Adipocyte (in vitro differentiated cells): ENCODE measurements at regions not wholly inside any gene's neighbourhood (a gene's known extent, or its start where the extent isn't known, plus 50 kb on each side); places are given as distances from the start of the nearest gene placed in this dataset.
A peak's percentile ranks its signal among the peaks of the same experiment; 100 is the strongest.

ENCODE experiments used
- DNase-seq: peaks from one replicate; pipeline ENCODE4 v3.0.0-alpha.2; 2015; ENCODE audit warnings: low read depth
- H3K27me3 ChIP-seq: replicated peaks from 2 replicates; pipeline ENCODE4 v1.7.0; 2013; ENCODE audit warnings: mild to moderate bottlenecking, low read length, moderate library complexity; ENCODE audit not compliant: control insufficient read depth, insufficient read depth
- H3K36me3 ChIP-seq: 2 replicates; pipeline ENCODE4 v1.7.0; 2013; ENCODE audit warnings: low read length, mild to moderate bottlenecking, moderate library complexity; ENCODE audit not compliant: control insufficient read depth, insufficient read depth, severe bottlenecking
- H3K4me1 ChIP-seq: 2 replicates; pipeline ENCODE4 v1.7.0; 2013; ENCODE audit warnings: mild to moderate bottlenecking, low read length, moderate library complexity; ENCODE audit not compliant: control insufficient read depth, insufficient read depth
- H3K4me3 ChIP-seq: 2 replicates; pipeline ENCODE4 v1.7.0; 2013; ENCODE audit warnings: mild to moderate bottlenecking, low read length, moderate library complexity
- H3K9ac ChIP-seq: 2 replicates; pipeline ENCODE4 v1.7.0; 2013; ENCODE audit warnings: mild to moderate bottlenecking, low read length, moderate library complexity
- H3K9me3 ChIP-seq: 2 replicates; pipeline ENCODE4 v1.7.0; 2013; ENCODE audit warnings: mild to moderate bottlenecking, low read length, moderate library complexity; ENCODE audit not compliant: control insufficient read depth

DNA sequence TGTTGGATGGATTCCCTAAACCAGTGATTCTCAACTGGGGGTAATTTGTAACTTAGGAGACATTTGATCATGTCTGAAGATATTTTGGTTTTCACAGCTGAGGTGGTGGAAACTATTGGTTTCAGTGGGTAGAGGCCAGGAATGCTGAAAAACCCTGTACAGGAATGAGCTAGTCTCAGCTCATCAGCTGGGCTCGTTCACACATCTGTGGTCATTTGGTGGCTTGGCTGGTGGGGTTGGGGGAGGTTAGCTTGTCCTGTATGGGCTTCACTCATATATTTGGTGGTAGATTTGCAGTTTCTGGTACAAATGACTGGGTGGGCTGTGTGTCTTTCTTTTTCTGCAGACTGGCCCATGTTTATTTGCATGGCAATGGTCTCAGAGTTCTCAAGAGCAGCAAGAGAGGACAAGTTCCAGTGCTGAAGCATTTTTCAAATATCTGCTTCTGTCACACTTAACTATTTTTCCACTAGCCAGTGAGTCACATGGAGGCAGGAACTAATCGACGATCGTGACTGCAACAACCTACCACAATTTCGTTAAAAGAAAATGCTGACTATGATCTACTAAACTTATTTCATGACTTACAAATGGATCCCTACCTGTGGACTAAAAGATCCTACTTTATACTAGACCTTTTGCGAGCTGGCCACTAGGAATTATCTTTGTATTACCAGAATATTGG is 321.7 kb upstream of the PLXNA2 start:
- H3K27me3 ChIP-seq, result peaks cover 16% of the 10 kb centered on the region
- no peak overlapping the region for H3K9ac ChIP-seq
- DNase-seq, result no peak
- no peaks in the 10 kb centered on the region for H3K4me1 ChIP-seq
- H3K9me3 ChIP-seq, result no peaks in the 10 kb centered on the region
- H3K4me3 ChIP-seq, result no peak overlapping the region
- no peaks in the 10 kb centered on the region for H3K36me3 ChIP-seq

DNA sequence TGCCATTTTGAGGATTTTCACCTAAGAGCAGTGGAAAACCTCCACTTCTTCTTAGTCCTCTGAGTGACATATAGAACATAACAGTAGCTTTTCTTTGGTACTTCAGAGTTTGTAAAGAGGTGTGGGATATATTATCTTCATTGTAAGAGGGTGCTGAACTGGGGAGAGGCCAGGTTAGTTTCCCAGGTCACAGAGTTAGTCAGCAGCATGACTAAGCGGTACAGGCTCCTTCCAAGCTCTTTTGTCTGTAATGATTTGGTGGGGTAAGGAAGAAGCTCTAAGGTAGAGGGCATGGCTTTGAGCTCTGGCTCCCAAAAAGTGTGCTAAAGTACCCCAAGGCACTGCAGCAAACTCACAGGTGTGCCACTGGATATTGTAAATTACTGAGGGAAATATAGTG is 325.0 kb upstream of the PLXNA2 start:
- DNase-seq, result no peak
- Histone ChIP-seq H3K36me3 (no peaks in the 10 kb centered on the region), H3K27me3 (peaks cover 16% of the 10 kb centered on the region), H3K9ac (no peak overlapping the region), H3K9me3 (no peaks in the 10 kb centered on the region), H3K4me1 (no peaks in the 10 kb centered on the region), H3K4me3 (no peak overlapping the region)

DNA sequence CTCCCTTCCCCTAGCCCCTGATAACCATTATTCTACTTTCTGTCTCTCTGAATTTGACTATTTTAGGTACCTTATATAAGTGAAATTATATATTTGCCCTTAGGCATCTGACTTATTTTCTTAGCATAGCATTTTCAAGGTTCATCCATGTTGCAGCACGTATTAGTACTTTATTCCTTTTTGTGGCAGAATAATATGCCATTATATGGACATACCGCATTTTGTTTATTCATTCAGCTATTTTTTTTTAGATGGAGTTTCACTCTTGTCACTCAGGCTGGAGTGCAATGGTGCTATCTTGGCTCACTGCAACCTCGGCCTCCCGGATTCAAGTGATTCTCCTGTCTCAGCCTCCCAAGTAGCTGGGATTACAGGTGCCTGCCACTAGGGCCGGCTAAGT is 326.2 kb upstream of the PLXNA2 start:
- Histone ChIP-seq H3K4me3 (no peak overlapping the region), H3K9me3 (no peaks in the 10 kb centered on the region), H3K9ac (no peak overlapping the region), H3K36me3 (no peaks in the 10 kb centered on the region), H3K4me1 (no peaks in the 10 kb centered on the region), H3K27me3 (peaks cover 11% of the 10 kb centered on the region)
- no peak for DNase-seq

DNA sequence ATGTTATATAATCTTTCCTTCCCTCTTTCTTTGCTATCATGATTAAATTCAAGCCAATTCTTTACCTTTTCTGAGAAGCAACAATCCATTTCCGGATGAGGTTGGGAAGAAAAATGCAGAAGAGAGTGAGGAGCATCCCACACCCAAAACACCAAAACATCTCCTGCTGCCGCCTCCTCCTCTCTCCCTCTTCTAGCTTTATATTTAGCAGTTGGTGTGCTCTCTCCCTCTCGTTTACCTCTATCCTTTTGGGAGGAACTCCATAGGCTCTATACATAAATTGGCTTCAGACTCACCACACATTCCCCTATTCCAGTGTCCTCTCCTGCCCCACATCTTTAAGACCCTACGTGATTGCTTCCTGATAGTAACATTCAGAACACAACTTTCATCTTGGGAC is 332.2 kb upstream of the PLXNA2 start:
- no peaks in the 10 kb centered on the region for H3K36me3 ChIP-seq
- H3K27me3 ChIP-seq, result peaks cover 5% of the 10 kb centered on the region
- H3K9ac ChIP-seq, result no peak overlapping the region
- no peak for DNase-seq
- H3K4me1 ChIP-seq, result no peaks in the 10 kb centered on the region
- no peak overlapping the region for H3K4me3 ChIP-seq
- H3K9me3 ChIP-seq, result no peaks in the 10 kb centered on the region

DNA sequence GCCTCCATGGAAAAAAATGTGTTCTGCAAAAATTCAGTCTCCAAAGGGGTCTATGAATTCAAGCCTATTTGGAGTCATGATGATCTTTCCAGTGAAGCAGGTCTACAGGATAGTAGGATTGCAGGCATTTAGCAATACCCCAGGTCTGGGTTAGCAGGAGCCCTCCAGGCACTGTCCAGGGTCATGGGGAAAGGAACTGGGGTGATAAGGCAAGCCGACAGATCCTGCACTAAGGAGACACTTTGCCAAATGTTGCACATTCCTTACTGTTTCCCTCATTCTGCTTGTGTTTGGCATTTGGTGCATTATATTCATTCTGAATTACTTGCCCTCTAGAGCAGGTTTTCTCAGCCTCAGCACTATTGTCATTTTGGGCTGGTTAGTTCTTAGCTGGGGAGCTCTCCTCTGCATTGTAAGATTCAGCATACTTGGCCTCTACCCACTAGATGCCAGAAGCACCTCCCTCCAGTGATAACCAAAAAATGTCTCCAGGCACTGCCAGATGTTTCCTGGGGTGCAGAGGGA is 333.3 kb upstream of the PLXNA2 start:
- no peaks in the 10 kb centered on the region for H3K36me3 ChIP-seq
- H3K27me3 ChIP-seq, result peaks cover 9% of the 10 kb centered on the region
- no peak overlapping the region for H3K4me3 ChIP-seq
- peak; percentile 9 for DNase-seq
- no peaks in the 10 kb centered on the region for H3K4me1 ChIP-seq
- no peak overlapping the region for H3K9ac ChIP-seq
- no peaks in the 10 kb centered on the region for H3K9me3 ChIP-seq

DNA sequence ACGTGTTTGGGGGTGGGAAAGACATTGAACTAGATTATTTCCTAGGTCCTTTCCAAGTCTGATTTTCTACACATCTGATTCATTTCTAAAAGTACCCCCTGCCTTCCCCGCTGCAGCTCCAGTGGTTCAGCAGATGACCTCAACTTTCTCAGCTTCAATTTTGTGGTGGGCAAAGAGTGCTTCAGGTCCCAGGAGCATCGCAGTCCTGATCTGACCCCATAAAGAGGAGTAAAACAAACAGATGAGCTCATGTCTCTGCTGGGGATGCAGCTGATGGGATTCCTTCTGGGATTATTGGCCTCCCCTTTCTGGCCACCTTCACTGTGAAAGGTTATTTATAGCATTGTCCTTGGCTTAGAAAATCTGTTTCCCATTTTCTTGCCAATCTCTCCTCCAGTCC is 337.0 kb upstream of the PLXNA2 start:
- DNase-seq, result no peak
- no peak overlapping the region for H3K4me3 ChIP-seq
- H3K9ac ChIP-seq, result no peak overlapping the region
- H3K9me3 ChIP-seq, result no peaks in the 10 kb centered on the region
- peaks cover 19% of the 10 kb centered on the region for H3K27me3 ChIP-seq
- H3K4me1 ChIP-seq, result no peaks in the 10 kb centered on the region
- H3K36me3 ChIP-seq, result no peaks in the 10 kb centered on the region

DNA sequence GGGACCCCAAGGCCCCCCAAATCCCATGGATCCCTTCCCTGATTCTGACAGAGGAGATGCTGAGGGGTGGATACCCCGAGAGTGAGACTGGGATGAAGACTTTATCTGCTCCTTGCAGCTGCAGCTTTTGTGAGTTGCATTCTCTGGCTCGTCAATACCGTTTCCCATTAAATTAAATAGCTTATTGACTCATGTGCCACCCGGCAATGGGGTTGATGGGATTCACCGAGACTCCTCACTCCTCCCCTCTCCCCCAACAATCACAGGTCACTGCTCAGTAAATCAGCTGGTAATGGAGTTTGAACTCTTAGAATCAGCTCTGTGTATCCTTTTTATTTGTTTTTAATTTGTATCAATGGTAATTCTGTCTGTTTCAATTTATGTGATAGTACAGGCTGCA is 337.5 kb upstream of the PLXNA2 start:
- Histone ChIP-seq H3K36me3 (no peaks in the 10 kb centered on the region), H3K27me3 (peaks cover 19% of the 10 kb centered on the region), H3K9ac (no peak overlapping the region), H3K9me3 (no peaks in the 10 kb centered on the region), H3K4me3 (no peak overlapping the region), H3K4me1 (no peaks in the 10 kb centered on the region)
- no peak for DNase-seq

DNA sequence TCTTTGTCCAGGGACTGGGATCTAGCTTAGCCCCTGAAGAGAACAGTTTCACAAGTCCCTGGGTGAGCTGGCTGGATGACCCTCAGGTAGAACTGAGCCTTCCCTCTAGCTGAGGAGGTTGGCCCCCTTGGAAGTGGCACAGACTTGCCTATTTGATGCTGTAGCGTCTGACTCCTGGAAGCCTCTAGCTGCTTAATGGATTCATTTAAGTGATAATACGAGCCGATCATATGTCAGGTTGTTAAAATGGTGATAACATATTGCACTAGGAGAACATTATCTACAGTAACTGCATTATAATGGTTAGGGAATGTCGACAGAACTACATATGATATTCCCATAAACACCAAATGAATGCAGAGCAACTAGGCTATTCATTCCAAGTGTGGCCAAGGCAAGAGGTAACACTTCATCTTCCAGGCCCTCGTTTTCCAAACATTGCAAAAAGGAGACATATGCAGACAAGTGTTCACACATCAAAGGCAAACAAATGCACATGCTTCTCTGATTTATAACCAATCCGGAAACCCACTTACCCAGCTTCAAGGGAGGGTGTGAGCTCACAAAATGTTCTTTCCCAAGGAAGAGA is 340.1 kb upstream of the PLXNA2 start:
- no peaks in the 10 kb centered on the region for H3K36me3 ChIP-seq
- H3K9ac ChIP-seq, result no peak overlapping the region
- H3K9me3 ChIP-seq, result no peaks in the 10 kb centered on the region
- no peak overlapping the region for H3K4me3 ChIP-seq
- no peak for DNase-seq
- H3K27me3 ChIP-seq, result peaks cover 19% of the 10 kb centered on the region
- H3K4me1 ChIP-seq, result no peaks in the 10 kb centered on the region

DNA sequence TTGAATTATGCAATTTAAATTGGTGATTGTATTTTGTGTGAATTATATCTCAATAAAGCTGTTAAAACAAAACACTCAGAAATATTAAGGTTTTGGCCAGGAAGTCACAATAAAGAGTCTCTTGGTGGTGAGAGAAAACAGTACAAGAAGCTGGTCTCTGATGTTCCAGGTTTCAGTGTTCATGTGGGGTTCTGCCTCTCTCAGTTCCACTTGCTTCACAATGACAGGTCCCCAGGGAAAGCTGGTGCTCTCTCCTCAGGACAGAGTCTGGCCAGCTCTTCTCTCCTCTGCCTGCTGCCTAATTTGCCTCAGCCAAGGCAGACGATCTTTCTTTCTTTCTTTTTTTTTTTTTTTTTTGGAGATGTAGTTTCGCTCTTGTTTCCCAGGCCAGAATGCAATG is 342.9 kb upstream of the PLXNA2 start:
- Histone ChIP-seq H3K9ac (no peak overlapping the region), H3K4me3 (no peak overlapping the region), H3K27me3 (peaks cover 13% of the 10 kb centered on the region), H3K36me3 (no peaks in the 10 kb centered on the region), H3K4me1 (no peaks in the 10 kb centered on the region), H3K9me3 (no peaks in the 10 kb centered on the region)
- no peak for DNase-seq

DNA sequence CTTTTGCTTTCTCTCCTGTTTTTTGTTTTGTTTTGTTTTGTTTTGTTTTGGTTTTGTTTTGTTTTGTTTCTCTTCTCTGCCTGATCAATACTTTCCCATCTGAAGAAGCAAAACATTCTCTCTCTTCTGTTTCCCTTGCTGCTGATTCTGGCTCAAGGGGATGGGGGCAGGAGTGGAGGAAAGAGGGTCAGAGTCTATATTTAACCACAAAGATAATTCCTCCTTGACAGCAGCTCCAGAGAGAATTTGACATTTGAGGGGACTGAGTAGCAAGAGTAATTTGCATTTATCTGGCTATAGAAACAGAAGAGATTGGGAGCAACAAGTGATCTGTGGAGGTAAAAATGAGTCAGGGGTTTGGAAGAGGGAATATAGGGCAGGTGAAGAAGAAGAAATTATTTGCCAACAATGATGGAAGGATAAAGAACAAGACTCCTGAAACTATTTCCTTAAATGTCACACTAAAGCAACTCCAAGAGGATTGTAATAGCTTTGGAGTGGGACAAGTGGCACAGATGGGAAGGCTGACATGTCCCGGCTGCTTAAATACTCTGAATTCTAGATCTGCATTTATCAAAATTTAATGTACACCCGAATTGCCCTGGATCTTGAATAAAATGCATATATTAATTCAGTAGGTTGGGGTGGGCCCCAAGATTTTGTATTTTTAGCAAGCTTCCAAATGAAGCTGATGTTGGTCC is 349.3 kb upstream of the PLXNA2 start:
- Histone ChIP-seq H3K4me1 (peaks cover 6% of the 10 kb centered on the region), H3K9ac (no peak overlapping the region), H3K9me3 (no peaks in the 10 kb centered on the region), H3K27me3 (peaks cover 6% of the 10 kb centered on the region), H3K4me3 (no peak overlapping the region), H3K36me3 (no peaks in the 10 kb centered on the region)
- DNase-seq, result no peak

DNA sequence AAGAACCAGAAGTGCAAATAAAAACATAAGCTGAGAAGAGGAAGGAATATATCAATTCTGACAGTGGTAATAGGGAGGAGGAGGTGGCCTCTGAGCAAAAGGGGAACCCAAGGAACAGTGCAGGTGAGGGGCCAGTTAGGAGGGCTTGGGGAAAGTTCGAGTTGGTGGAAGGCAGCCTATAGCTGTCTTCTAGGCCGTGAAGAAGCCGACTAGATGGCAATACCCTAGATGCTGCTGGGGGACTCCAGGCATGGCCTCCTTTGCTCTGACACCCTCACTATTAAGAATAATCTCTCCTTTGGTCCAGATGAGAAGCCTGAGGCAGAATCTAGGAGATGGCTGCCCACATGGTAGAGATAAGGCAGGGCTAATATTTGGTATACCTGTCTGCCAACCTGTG is 351.1 kb upstream of the PLXNA2 start:
- Histone ChIP-seq H3K4me1 (peaks cover 6% of the 10 kb centered on the region), H3K4me3 (no peak overlapping the region), H3K36me3 (no peaks in the 10 kb centered on the region), H3K9me3 (no peaks in the 10 kb centered on the region), H3K9ac (no peak overlapping the region), H3K27me3 (peaks cover 6% of the 10 kb centered on the region)
- no peak for DNase-seq
